SU-DHL-6 (cell line): ENCODE measurements at regions not wholly inside any gene's neighbourhood (a gene's known extent, or its start where the extent isn't known, plus 50 kb on each side); places are given as distances from the start of the nearest gene placed in this dataset.

Source experiments
- H2AFZ ChIP-seq: fragments of 200-600 bp; sonication (generic); 2 replicates; pipeline ENCODE4 v1.6.1; 2014; ENCODE audit warnings: low read depth, mild to moderate bottlenecking, moderate library complexity, mixed read lengths, antibody characterized with exemption, low read length; ENCODE audit not compliant: severe bottlenecking
- H3F3A ChIP-seq: fragments of 200-600 bp; shearing (Covaris generic); 2 replicates; pipeline ENCODE4 v1.6.0; 2016; ENCODE audit warnings: antibody characterized with exemption, mild to moderate bottlenecking; ENCODE audit not compliant: insufficient read depth
- H3K27ac ChIP-seq: fragments of 200-600 bp; sonication (generic); 2 replicates; pipeline ENCODE4 v1.5.1; 2016; ENCODE audit warnings: low read depth, mild to moderate bottlenecking, low read length, moderate library complexity, mixed read lengths
- H3K27me3 ChIP-seq: fragments of 200-600 bp; sonication (generic), shearing (Covaris generic); 2 replicates; pipeline ENCODE4 v1.6.0; 2014; ENCODE audit warnings: mild to moderate bottlenecking, low read length
- H3K36me3 ChIP-seq: fragments of 200-600 bp; sonication (generic); 2 replicates; pipeline ENCODE4 v1.6.1; 2014; ENCODE audit warnings: mild to moderate bottlenecking, low read length, mixed read lengths
- H3K4me2 ChIP-seq: fragments of 300-600, 200-600 bp; shearing (Covaris generic), sonication (generic); 2 replicates; pipeline ENCODE4 v1.6.0; 2014; ENCODE audit warnings: low read length, low read depth, mild to moderate bottlenecking; ENCODE audit not compliant: poor library complexity, severe bottlenecking
- H3K4me3 ChIP-seq: fragments of 200-600 bp; sonication (generic); 2 replicates; pipeline ENCODE4 v1.5.1; 2014; ENCODE audit warnings: antibody characterized with exemption, low read length, mild to moderate bottlenecking, mixed read lengths; ENCODE audit not compliant: insufficient read depth, poor library complexity, severe bottlenecking
- H3K79me2 ChIP-seq: fragments of 200-600 bp; sonication (generic); 2 replicates; pipeline ENCODE4 v1.6.1; 2014; ENCODE audit warnings: mild to moderate bottlenecking, low read length, moderate library complexity; ENCODE audit not compliant: insufficient read depth
- H3K9ac ChIP-seq: fragments of 200-600 bp; sonication (generic); 2 replicates; pipeline ENCODE4 v1.7.0; 2014; ENCODE audit warnings: mild to moderate bottlenecking, low read length
- H3K9me2 ChIP-seq: fragments of 200-600 bp; sonication (generic); replicated peaks from 2 replicates; pipeline ENCODE4 v1.6.1; 2014; ENCODE audit warnings: low read length; ENCODE audit not compliant: insufficient read depth
- H3K9me3 ChIP-seq: fragments of 200-600 bp; sonication (generic); 2 replicates; pipeline ENCODE4 v1.6.1; 2014; ENCODE audit warnings: low read length, mixed read lengths; ENCODE audit not compliant: insufficient read depth
- H4K20me1 ChIP-seq: fragments of 200-600 bp; sonication (generic); 2 replicates; pipeline ENCODE4 v1.6.1; 2014; ENCODE audit warnings: low read depth, mild to moderate bottlenecking, antibody characterized with exemption, low read length, moderate library complexity, mixed read lengths
- EZH2phosphoT487 ChIP-seq: fragments of 200-600 bp; sonication (generic), shearing (Covaris generic); conservative IDR thresholded peaks from 2 replicates; pipeline ENCODE4 v1.6.1; 2018; ENCODE audit warnings: mild to moderate bottlenecking, antibody characterized with exemption, low read length, moderate library complexity, mixed read lengths
- TF ChIP-seq, protein P1 (sequence below): fragments of 200-600 bp; sonication (generic); IDR thresholded peaks from one replicate; pipeline ENCODE4 v1.5.1; 2017; ENCODE audit warnings: antibody characterized with exemption, mild to moderate bottlenecking, low read length, moderate library complexity; ENCODE audit not compliant: insufficient read depth, poor library complexity, severe bottlenecking

- H3K4me2 ChIP-seq: no peak overlapping the region
- H4K20me1 ChIP-seq: no peaks in the 10 kb centered on the region
- no peaks in the 10 kb centered on the region for H3K9me2 ChIP-seq
- H3K36me3 ChIP-seq: no peaks in the 10 kb centered on the region
- H2AFZ ChIP-seq: no peak overlapping the region
- H3K4me3 ChIP-seq: no peak overlapping the region
- no peak overlapping the region for H3K9ac ChIP-seq
- no peaks in the 10 kb centered on the region for H3K79me2 ChIP-seq
- H3K9me3 ChIP-seq: no peaks in the 10 kb centered on the region
- no peaks in the 10 kb centered on the region for H3F3A ChIP-seq
- H3K27me3 ChIP-seq: no peaks in the 10 kb centered on the region
- no peak overlapping the region for H3K27ac ChIP-seq
- TF ChIP-seq, protein P1, sequence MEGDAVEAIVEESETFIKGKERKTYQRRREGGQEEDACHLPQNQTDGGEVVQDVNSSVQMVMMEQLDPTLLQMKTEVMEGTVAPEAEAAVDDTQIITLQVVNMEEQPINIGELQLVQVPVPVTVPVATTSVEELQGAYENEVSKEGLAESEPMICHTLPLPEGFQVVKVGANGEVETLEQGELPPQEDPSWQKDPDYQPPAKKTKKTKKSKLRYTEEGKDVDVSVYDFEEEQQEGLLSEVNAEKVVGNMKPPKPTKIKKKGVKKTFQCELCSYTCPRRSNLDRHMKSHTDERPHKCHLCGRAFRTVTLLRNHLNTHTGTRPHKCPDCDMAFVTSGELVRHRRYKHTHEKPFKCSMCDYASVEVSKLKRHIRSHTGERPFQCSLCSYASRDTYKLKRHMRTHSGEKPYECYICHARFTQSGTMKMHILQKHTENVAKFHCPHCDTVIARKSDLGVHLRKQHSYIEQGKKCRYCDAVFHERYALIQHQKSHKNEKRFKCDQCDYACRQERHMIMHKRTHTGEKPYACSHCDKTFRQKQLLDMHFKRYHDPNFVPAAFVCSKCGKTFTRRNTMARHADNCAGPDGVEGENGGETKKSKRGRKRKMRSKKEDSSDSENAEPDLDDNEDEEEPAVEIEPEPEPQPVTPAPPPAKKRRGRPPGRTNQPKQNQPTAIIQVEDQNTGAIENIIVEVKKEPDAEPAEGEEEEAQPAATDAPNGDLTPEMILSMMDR: no peak
Observed at GRCh38 chr2:42909966-42910365, 117.6 kb upstream of the HAAO start.

- no peaks in the 10 kb centered on the region for H3K27me3 ChIP-seq
- H3K4me3 ChIP-seq: no peak overlapping the region
Observed at GRCh38 chr2:42908518-42909200, 116.3 kb upstream of the HAAO start.

DNA sequence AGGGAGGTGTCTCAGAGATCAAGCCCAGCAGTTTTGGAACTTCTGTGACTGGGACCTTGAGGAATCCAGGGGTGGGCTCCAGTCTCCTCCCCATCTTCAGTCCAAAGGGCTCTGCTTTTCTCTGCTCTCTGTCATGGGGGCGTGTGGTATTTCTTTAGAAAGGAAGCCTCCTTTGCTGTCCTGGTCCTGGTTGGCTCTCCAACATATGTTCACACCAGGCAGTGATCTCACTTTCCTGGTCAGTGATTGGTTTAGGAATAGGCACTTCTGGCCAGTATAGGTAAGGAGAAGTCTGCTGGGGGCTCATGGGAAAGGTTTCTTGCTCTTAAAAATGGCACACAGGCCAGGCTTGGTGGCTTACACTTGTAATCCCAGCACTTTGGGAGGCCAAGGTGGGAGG is 115.5 kb upstream of the HAAO start:
- H3F3A ChIP-seq: no peaks in the 10 kb centered on the region
- TF ChIP-seq, protein P1: no peak
- TF ChIP-seq EZH2phosphoT487: no peak
- H3K9me2 ChIP-seq: no peaks in the 10 kb centered on the region
- H3K9ac ChIP-seq: no peak overlapping the region
- H3K4me3 ChIP-seq: no peak overlapping the region
- H3K36me3 ChIP-seq: no peaks in the 10 kb centered on the region
- no peak overlapping the region for H2AFZ ChIP-seq
- H3K27ac ChIP-seq: no peak overlapping the region
- no peaks in the 10 kb centered on the region for H3K9me3 ChIP-seq
- H3K27me3 ChIP-seq: no peaks in the 10 kb centered on the region
- no peaks in the 10 kb centered on the region for H4K20me1 ChIP-seq
- no peaks in the 10 kb centered on the region for H3K79me2 ChIP-seq
- no peak overlapping the region for H3K4me2 ChIP-seq

More at GRCh38 chr2:42908518-42909200, 116.3 kb upstream of the HAAO start:
- Histone ChIP-seq H3K9me2 (no peaks in the 10 kb centered on the region), H3F3A (no peaks in the 10 kb centered on the region), H3K9me3 (no peaks in the 10 kb centered on the region), H3K9ac (no peak overlapping the region), H3K36me3 (no peaks in the 10 kb centered on the region), H3K4me2 (no peak overlapping the region), H2AFZ (no peak overlapping the region), H3K27ac (no peak overlapping the region), H3K79me2 (no peaks in the 10 kb centered on the region), H4K20me1 (no peaks in the 10 kb centered on the region)
- TF ChIP-seq, protein P1: no peak
- no peak for TF ChIP-seq EZH2phosphoT487
